Activated effector memory CD4-positive, alpha-beta T cell treated with anti-CD3 and anti-CD28 coated beads, Interleukin-2, amount 50 U/mL, for 16 hours (primary cell): ENCODE measurements at regions not wholly inside any gene's neighbourhood (a gene's known extent, or its start where the extent isn't known, plus 50 kb on each side); places are given as distances from the start of the nearest gene placed in this dataset.
"Not testable (repeated sequence)": the region's sequence is repeated elsewhere in the genome, so short reads cannot be mapped to it uniquely, and the experiment has no call there.

Source experiments
- DNase-seq: peaks from one replicate; pipeline ENCODE4 v3.0.0-alpha.2; 2020

DNA sequence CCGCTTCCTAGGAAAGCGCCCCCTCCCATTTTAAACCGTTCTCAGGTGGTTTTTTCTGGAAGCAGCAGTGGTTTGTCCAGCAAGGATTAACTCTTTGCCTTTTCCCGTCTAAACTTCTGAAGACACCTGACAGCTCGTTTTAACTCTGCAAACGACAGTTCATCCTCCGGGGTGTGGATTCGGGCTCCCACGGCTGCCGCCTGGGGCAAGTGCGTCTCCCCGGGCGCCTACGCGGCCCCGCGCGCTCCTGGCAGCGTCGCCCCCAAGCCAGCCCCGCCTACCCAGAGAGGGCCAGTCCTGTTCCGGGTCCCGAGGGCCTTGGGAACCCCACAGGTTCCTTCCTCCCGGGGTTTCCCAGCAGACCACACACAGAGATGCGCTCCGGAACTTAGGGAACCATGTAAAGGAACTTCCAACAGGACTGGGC is 54.4 kb downstream of the PRR18 start:
- DNase-seq, result peak; percentile 72

DNA sequence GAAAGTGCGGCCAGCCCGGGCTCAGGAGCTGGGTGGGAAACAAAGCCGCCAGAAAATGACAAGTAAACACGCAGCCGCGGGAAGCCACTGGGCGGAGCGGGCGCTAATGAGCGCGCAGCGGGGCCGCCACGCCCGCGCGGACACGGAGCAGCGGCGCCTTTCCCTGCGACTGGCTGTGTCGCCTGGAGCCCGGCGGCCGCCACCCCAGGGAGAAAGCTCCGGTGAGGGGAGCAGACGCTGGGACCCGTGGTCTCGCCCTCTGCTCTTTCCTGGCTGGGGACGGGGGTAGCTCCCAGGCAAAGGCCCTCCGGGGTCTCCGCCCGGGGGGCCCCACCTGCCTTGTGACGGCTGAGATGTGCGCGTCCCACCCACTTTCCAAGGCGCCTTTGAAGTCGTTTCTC is 54.9 kb downstream of the PRR18 start:
- peak; percentile 81 for DNase-seq

DNA sequence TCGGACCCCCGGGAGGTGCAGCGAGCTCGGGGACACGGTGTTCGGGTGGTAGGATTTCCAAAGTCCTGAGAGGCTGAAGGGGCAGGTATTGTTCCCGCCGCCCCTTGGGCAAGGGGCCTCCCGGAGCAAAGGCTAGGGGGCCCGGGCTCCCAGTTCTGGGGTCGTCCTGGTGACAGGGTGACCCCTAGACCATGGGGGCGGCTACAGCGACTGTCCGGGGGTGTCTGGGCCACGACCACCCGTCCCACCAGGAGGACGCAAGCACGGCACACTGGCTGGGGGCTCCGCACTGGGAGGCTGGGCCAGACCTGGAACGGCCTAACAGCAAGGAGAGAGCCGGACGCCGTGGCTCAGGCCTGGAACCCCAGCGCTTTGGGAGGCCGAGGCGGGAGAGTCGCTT is 55.6 kb downstream of the PRR18 start:
- DNase-seq, result no peak

DNA sequence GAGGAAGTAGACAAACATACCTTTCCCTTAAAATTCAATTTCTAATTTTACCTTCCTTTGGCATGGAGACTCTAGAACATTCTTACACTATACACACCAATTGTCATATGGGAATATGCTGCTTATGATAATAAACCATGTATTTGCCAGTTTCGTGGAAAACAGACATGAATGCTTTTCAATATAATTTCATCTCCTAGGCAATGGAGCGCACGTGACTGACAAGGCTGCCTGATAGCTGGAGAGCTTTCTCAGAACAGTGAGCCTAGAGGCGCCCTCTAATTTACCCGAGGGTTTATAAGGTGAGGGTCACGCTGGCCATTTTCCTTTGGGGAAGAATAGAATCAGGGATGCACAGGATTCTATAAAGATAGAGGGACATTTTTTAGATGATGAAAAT is 56.5 kb downstream of the PRR18 start:
- DNase-seq, result no peak

DNA sequence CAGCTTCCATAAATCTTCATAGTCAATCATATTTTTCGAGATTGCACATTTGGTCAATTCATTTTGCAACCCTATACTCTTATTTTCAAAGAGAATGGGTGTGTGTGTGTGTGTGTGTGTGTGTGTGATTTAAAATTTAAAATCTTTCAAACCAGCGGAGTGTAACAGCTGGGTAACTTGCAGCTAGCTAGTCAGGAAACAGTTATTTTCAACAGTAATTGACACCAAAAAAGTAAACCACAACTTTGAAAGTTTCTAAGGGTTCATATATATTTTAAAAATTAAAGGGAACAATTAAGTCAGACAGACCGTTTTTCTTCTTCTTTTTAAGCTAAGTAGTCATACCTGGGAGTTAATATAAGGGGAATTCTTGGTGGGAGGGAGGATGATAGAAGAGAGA is 57.0 kb downstream of the PRR18 start:
- DNase-seq, result no peak

DNA sequence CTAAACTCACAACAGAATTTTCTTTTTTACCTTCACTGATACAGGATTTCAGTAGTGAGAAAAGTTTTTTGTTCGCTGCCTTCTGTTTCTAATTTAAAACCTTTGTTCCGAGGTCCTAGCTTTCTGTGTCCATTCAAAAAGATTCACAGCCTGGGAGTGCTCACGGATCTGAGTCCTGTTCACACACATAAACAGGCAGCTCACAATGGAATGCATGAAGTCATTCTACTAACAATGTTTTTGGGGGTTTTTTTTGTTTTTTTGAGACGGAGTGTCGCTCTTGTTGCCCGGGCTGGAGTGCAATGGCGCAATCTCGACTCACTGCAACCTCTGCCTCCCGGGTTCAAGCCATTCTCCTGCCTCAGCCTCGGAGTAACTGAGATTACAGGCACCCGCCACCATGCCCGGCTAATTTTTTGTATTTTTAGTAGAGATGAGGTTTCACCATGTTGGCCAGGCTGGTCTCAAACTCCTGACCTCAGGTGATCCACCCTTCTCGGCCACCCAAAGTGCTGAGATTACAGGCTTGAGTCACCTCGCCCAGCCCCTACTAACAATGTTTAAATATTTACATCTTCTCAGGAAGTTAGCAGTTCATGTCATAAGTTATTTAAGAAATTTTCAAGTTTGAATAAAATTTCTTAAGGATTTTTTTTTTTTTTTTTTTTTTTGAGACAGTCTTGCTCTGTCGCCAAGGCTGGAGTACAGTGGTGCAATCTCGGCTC is 59.0 kb downstream of the PRR18 start:
- DNase-seq, result not testable (repeated sequence)

DNA sequence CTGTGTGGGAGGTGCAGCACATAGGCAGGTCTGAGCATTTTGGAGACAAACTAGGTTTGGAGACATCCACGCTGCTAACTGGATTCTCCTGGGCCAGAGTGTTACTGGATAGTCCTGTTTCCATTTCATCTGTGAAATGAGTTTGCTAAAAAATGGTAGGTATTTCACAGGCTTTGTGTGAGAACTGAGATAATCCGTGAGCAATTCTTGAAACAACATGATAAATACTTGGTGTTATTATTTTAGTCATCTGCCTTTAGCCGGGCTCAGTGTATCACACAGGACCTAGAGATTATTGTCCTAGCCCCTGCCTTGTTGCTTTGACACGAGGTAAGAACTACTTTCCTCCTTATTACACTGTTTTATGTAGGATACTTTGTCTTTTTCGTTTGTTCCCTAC is 63.0 kb downstream of the PRR18 start:
- DNase-seq, result no peak

DNA sequence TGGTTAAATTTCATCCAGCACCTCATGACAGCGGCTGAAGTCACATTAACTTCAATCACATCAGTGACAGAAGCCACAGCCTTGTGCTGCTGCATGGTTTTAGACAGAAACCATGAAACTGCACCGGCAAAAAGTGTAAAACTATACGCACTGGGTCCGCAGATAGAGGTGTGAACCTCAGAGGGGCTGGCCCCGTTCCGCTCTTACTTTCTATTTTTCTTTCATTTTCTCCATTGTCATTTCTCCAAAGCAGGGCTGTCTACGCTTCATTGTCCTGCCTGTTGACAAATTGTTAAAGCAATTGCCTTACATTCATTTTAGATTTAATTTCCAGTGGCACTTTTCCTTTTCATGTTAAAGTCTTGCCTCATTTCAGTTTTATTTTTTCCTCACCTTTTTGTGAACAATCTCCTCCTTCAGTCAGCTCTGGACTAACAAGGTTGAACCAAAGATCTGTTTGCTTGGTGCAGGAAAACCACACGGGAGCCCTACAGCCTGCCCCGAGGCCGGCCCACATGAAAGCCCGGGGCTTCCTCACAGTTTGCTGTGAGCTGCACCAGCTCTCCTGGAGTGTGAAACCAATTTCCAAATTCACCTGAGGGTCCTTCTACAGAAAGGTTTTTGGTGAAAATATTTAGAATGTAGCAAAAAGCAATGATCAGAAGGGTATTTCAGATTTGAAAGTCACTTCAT is 63.7 kb downstream of the PRR18 start:
- no peak for DNase-seq

DNA sequence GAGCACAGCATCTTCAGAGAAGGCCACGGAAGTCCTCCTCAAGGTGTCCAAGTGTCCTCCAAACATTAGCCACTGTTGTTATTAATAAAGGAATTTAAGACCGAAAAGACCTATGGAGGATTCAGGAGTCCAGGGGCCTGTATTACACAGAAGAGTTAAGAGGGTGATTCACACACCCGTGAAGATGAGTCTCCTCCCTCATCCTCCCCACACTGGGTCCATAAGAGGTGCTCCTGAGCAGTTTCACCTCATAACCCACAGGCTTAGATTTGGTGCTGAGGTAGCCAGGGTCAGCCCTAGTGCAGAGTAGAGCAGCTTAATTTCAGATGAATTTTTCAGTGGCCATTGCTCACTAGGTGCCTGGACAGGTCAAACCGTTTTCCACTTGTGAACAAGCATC is 65.3 kb downstream of the PRR18 start:
- no peak for DNase-seq

DNA sequence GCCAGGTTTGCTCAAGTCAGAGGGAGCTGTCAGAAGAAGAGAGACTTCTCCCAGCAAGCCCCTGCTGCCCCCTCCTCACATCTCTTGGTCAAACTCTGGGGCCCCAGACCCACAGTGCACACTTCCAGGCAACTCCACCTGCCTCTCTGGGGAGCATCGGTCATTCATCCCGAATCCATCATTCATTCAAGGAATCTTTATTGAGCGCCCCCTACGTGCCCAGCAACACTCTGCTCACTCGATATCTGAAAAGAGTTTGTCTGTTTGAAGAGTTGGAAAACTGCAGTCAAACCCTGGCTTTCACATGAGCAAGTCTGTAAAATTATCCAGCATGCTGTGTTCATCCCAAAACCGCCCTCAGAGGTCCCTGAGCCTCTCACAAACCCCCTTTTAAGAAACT is 66.2 kb downstream of the PRR18 start:
- no peak for DNase-seq

DNA sequence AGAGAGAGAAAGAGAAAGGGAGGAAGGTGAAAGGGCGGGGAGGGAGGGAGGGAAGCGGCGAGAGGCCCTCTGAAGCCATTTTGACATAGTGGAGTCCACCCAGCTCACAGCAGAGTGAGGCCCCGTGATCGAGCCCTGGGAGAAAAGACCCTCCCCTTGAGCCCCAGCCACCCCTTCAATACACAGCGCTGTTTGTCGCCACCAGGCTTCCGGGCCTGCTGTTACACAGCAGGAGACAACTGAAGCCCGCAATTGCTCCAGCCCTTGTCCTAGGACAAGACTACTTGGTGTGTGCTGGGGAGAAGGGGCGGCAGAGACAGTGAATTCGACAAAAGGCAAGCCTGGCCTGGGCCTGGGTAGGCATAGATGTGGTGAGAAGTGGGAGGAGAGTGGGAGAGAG is 67.3 kb downstream of the PRR18 start:
- no peak for DNase-seq

DNA sequence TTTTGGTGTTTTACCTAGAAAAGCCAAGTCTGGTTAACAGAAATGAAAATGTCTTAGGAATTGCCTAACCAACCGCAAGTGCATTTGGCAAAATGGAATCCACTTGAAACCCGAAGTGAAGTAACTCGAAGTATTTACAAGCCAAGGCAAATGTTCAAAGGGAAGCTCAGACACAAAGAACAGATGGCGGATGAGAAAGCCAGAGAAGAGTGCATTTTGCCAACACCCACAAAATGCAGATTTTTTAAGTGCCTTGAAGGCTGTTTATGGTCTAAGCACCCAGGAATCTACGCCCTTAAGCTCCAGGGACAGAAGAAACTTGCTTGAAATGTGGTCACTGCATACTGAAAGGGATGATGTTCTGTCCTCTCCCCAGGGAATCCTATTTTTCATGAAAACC is 70.0 kb upstream of the TBXT start:
- DNase-seq, result no peak

DNA sequence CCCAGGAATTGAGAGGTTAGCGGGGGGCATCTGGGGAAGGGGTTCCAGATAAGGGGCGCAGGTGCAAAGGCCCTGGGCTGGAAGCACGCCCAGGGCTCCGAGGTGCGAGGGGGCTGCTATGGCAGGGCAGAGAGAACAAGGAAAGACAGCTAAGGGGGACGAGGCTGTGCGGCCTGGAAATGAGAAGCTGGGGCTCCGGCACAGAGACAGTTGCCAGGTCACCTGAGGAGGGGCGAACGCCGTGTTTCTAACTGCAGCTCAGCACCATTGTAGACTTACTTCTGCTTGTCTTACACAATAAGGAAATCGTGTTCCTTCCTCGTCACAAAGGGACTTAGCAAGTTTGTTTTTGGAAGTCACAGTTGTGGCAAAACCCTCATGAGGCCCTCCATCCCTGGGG is 68.9 kb upstream of the TBXT start:
- no peak for DNase-seq

DNA sequence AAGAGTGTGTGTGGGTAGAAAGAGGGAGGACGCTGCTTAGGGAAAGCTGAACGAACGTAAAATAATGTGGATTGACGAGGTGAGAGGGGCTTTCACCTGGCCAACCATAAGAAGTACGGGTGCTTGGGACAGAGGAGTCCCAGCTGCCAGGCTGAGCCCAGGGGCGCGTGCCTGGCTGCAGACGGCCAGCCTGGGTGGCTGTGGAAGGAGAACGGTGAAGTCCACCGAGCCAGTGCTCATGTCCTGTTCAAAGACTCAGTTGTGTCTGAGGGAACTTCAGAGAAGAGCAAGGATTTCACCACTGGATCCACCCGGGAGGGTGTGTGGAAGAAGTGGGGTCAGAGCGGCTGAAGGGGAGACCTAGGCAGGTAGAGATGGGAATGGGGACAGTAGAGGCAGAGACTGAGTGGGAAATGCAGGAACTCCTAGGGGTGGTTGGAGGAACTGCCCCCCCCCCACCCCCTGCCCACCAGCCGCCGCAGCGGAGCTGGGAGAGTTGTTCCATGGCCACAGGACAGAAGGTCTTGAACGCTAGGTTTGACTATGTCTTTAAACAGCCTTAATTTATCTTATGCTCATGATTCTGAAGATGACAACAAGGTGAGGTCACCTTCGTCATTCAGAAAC is 68.1 kb upstream of the TBXT start:
- DNase-seq, result no peak

DNA sequence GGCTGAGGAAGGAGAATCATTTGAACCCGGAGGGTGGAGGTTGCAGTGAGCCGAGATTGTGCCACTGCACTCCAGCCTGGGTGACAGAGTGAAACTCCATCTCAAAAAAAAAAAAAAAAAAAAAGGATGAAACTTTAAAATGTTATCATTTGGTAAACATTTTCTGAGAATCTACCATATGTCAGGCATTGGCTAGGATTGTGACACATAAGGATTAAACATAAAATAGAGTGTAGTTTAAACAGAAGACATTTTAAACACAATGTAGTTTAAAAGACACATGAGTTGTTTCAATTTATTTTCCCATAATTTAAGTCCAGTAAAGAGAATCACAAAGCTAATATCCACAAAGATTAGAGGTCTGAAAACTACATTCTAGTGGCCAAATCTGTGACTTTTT is 63.5 kb upstream of the TBXT start:
- DNase-seq, result not testable (repeated sequence)

DNA sequence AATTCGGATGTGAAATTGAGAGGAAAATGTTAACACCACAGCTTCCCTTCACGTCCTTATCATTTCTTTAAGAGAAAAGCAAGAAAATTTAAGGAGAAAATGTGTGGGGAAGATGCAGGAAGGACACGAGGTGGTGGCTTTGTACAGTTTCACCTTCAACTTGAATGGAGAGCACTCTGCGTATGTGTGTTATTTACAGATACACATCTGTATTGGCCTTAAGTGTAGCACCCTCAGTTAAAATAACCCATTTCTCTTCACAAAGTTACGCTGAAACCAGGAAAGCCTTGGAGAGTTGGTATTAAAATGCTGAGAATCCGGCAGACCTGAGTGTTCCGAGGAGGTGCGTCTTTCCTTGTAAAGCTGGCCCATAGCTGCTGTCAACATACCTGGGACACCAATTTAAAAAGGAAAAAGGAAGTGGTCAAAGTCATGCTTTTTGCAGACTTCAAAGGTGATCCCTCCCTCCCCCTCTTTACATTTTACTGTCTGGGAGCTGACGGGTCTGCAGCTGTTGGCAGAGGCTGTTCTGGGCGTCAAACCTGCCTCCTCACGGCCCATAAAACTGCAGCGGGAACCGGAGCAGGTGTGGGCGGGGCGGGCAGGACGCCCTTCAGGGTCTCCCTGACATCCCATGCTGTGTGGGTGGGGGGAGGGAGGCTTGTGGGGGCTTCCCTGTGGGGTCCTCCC is 61.3 kb upstream of the TBXT start:
- DNase-seq, result no peak

DNA sequence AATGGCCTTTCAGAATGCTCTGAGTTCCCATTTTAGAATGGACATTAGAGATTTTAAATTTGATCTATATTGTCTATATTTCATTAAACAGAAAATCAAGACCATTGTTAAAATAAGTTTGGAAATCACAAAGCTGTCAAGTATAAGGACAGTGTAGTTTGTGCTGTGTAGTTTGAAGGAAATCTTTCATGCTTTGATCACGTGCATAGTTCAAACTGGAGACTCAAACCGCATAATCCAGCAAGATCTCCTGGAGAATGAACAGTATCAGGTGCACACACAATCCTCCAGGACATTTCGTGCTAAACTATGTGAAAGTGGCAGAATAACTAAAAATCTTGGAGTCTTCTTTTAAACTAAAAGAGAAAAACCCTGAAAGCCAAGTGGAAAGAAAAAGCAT is 60.8 kb upstream of the TBXT start:
- DNase-seq, result no peak

DNA sequence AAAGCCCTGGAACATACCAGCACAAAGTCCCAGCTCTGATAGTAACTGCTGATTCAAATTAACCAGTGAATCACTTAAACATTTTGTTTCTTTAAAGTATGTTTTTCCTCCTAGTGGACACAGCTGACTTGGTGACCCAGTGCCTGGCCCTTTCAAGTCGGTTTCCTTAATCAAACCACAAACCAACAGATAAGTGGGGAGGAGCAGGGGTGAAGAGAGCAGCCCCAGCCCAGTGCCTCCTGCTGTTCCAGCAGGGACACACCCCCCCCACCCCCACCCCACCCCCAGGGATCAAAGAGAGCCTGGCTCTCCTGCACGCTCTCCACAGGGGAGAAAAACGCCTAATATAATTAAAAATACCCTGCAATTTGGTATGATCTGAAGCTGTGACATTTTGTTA is 55.4 kb upstream of the TBXT start:
- no peak for DNase-seq

DNA sequence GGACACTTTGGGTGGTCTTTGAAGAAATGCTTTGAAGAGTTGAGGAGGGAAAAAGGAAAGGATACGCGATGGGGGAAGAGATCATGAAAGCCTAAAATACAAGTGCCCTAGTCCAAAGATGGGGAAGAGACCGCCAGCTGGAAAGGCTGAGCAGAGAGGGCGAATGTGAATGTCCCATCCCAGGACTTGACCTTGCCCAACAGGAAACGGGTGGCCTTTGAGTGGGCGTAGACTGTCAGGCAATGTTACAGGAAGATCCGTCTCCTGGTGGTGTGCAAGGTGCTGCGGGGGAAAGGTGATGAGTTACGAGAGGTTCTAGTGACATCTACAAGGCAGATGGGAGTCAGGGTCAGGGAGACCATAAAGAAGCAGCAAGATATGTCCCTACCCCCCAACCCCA is 55.0 kb upstream of the TBXT start:
- no peak for DNase-seq

DNA sequence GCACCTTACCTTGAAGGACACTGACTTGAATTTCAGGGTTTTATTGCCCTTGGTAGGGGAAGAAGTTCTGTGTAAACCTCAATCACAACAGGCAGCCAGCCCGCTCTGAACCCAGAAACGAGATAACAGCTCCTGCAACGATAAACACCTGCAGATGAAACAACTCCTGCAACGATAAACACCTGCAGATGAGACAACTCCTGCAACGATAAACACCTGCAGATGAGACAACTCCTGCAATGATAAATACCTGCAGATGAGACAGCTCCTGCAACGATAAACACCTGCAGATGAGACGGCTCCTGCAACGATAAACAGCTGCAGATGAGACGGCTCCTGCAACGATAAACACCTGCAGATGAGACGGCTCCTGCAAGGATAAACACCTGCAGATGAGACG is 54.0 kb upstream of the TBXT start:
- DNase-seq, result no peak

DNA sequence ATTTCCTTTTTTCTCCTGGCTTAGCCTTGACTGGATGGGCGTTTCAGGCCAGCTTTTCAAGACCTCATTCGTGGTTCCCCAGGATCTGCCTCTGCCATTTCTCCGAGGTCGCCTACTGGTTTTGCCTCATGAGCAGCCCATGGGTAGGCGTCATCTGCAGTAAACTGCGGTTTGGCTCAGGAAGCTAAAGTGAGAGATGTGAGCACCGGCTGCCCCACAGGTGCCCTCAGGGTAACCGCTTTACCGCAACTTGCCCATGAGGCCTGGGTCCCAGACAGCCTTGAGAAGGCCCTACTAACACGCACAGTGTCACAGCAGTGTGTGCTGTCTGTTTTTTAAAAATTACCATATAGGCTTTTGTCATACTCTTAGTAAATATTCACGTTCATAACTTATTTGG is 53.4 kb upstream of the TBXT start:
- no peak for DNase-seq
